ENCODE measurements at regions not wholly inside any gene's neighbourhood (a gene's known extent, or its start where the extent isn't known, plus 50 kb on each side); places are given as distances from the start of the nearest gene placed in this dataset.
"Not testable (repeated sequence)": the region's sequence is repeated elsewhere in the genome, so short reads cannot be mapped to it uniquely, and the experiment has no call there.

- no peak overlapping the region for H3K4me3 ChIP-seq (ENCODE audit: insufficient read depth, low read depth, low read length, poor library complexity, severe bottlenecking)
- H3K9me3 ChIP-seq (ENCODE audit: control insufficient read depth, low read length) = no peaks in the 10 kb centered on the region
- H3K4me1 ChIP-seq (ENCODE audit: control insufficient read depth, insufficient read depth, low read length, poor library complexity, severe bottlenecking) = no peaks in the 10 kb centered on the region
- H3K27me3 ChIP-seq (replicated peaks; ENCODE audit: control insufficient read depth, insufficient read depth, low read length, poor library complexity, severe bottlenecking) = no peaks in the 10 kb centered on the region
- H3K27ac ChIP-seq (ENCODE audit: insufficient read depth, low read length, poor library complexity, severe bottlenecking) = no peak overlapping the region
- no peak for DNase-seq
- no peaks in the 10 kb centered on the region for H3K36me3 ChIP-seq (ENCODE audit: control insufficient read depth, insufficient read depth, low read length)
These were observed 245.3 kb downstream of the PARN start for GRCh38 chr16:14384745-14385144.

DNA sequence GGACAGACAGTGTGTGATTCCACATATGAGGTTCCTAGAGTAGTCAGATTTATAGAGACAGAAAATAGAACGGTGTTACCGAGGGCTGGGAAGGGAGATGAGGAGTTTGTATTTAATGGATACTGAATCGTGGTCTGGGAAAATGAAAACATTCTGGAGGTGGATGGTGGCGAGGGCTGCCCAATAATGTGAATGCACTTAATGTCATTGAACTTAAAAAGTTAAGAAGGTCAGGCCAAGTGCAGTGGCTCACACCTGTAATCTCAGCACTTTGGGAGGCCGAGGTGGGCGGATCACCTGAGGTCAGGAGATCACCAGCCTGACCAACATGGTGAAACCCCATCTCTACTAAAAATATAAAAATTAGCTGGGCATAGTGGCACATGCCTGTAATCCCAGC, 246.2 kb downstream of the PARN start:
- DNase-seq; H3K4me3 ChIP-seq (ENCODE audit: insufficient read depth, low read depth, low read length, poor library complexity, severe bottlenecking); H3K27ac ChIP-seq (ENCODE audit: insufficient read depth, low read length, poor library complexity, severe bottlenecking); H3K4me1 ChIP-seq (ENCODE audit: control insufficient read depth, insufficient read depth, low read length, poor library complexity, severe bottlenecking); H3K27me3 ChIP-seq (replicated peaks; ENCODE audit: control insufficient read depth, insufficient read depth, low read length, poor library complexity, severe bottlenecking); H3K9me3 ChIP-seq (ENCODE audit: control insufficient read depth, low read length); H3K36me3 ChIP-seq (ENCODE audit: control insufficient read depth, insufficient read depth, low read length): not testable (repeated sequence)

DNA sequence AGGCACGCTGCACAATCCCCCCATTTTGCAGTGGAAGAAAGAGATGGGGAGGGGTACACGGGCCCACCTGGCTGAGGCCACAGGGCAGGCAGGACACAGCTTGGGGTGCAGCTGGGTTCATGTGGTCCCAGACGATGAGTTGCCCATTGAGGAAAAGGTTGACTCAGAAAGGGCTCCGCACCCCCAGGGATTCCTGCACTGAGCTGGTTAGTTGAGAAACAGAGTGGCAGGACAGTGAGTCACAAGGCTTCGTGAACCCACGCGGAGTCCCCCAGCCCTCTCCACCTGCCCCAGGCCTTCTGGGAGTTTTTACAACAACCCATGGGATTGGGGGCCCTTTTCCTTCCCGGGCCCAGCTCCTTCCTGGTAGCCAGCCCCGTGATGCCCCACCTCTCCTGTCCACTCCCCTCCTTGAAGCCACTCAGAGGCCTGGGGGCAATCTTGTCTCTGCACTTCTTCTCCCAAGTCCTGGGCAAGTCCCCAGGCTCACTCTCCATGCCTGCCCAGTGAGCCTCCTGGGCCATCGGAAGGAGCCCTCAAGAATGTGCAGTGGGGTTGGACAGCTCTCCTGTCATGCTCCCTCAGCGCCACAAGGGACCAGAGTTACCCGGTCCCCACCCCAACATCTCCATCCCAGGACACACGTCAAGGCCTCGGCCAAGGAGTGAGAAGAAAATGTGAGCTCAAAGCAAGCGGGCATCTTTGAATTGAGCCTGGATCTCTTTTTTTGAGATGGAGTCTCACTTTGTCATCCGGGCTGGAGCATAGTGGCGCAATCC, 251.2 kb downstream of the PARN start:
- H3K4me3 ChIP-seq (ENCODE audit: insufficient read depth, low read depth, low read length, poor library complexity, severe bottlenecking) = no peak overlapping the region
- H3K36me3 ChIP-seq (ENCODE audit: control insufficient read depth, insufficient read depth, low read length) = no peaks in the 10 kb centered on the region
- H3K9me3 ChIP-seq (ENCODE audit: control insufficient read depth, low read length) = no peaks in the 10 kb centered on the region
- DNase-seq = no peak
- H3K27ac ChIP-seq (ENCODE audit: insufficient read depth, low read length, poor library complexity, severe bottlenecking) = no peak overlapping the region
- H3K27me3 ChIP-seq (replicated peaks; ENCODE audit: control insufficient read depth, insufficient read depth, low read length, poor library complexity, severe bottlenecking) = no peaks in the 10 kb centered on the region
- H3K4me1 ChIP-seq (ENCODE audit: control insufficient read depth, insufficient read depth, low read length, poor library complexity, severe bottlenecking) = no peaks in the 10 kb centered on the region

GRCh38 chr16:14378131-14378551, 251.9 kb downstream of the PARN start:
- H3K4me3 ChIP-seq (ENCODE audit: insufficient read depth, low read depth, low read length, poor library complexity, severe bottlenecking) = no peak overlapping the region
- DNase-seq = no peak

DNA sequence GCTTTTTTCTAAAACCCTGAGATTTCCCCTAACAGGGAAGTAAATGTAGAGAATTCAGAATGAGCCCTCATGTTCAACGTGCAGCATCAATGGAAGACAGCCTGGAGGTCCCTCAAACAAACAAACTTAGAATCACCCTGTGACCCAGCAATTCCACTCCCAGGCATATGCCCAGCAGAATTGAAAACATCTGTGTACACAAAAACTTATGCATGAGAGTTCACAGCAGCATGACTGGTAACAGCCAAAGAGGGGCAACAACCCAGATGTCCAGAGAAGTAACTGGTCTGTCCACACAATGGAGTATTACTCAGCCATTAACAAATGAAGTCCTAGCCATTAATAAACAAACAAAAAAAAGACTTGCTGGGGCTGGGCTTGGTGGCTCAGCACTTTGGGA, 252.7 kb downstream of the PARN start:
- no peak for DNase-seq
- H3K27me3 ChIP-seq (replicated peaks; ENCODE audit: control insufficient read depth, insufficient read depth, low read length, poor library complexity, severe bottlenecking) = no peaks in the 10 kb centered on the region
- H3K9me3 ChIP-seq (ENCODE audit: control insufficient read depth, low read length) = no peaks in the 10 kb centered on the region
- no peaks in the 10 kb centered on the region for H3K4me1 ChIP-seq (ENCODE audit: control insufficient read depth, insufficient read depth, low read length, poor library complexity, severe bottlenecking)
- H3K36me3 ChIP-seq (ENCODE audit: control insufficient read depth, insufficient read depth, low read length) = no peaks in the 10 kb centered on the region
- H3K27ac ChIP-seq (ENCODE audit: insufficient read depth, low read length, poor library complexity, severe bottlenecking) = no peak overlapping the region
- no peak overlapping the region for H3K4me3 ChIP-seq (ENCODE audit: insufficient read depth, low read depth, low read length, poor library complexity, severe bottlenecking)

More at GRCh38 chr16:14378131-14378551, 251.9 kb downstream of the PARN start:
- Histone ChIP-seq H3K4me1 (ENCODE audit: control insufficient read depth, insufficient read depth, low read length, poor library complexity, severe bottlenecking) (no peaks in the 10 kb centered on the region), H3K27ac (ENCODE audit: insufficient read depth, low read length, poor library complexity, severe bottlenecking) (no peak overlapping the region), H3K36me3 (ENCODE audit: control insufficient read depth, insufficient read depth, low read length) (no peaks in the 10 kb centered on the region), H3K9me3 (ENCODE audit: control insufficient read depth, low read length) (no peaks in the 10 kb centered on the region), H3K27me3 (replicated peaks; ENCODE audit: control insufficient read depth, insufficient read depth, low read length, poor library complexity, severe bottlenecking) (no peaks in the 10 kb centered on the region)

DNA sequence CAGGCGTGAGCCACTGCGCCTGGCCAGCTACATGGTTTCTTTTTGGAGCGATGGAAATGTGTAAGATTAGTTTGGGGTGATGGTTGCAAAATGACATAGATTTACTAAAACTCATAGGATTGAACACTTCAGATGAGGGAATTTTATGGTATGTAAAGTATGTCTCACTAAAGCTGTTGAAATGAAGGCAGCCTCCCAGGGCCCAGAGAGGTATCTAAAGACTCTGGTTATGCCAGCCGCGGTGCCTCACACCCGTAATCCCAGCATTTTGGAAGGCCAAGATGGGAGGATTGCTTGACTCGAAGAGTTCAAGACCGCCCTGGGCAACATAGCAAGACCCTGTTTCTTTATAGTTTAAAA, 254.9 kb downstream of the PARN start:
- no peak for DNase-seq
- no peaks in the 10 kb centered on the region for H3K4me1 ChIP-seq (ENCODE audit: control insufficient read depth, insufficient read depth, low read length, poor library complexity, severe bottlenecking)
- no peaks in the 10 kb centered on the region for H3K36me3 ChIP-seq (ENCODE audit: control insufficient read depth, insufficient read depth, low read length)
- no peak overlapping the region for H3K4me3 ChIP-seq (ENCODE audit: insufficient read depth, low read depth, low read length, poor library complexity, severe bottlenecking)
- no peak overlapping the region for H3K27ac ChIP-seq (ENCODE audit: insufficient read depth, low read length, poor library complexity, severe bottlenecking)
- no peaks in the 10 kb centered on the region for H3K27me3 ChIP-seq (replicated peaks; ENCODE audit: control insufficient read depth, insufficient read depth, low read length, poor library complexity, severe bottlenecking)
- H3K9me3 ChIP-seq (ENCODE audit: control insufficient read depth, low read length) = no peaks in the 10 kb centered on the region

- no peak for DNase-seq
- no peaks in the 10 kb centered on the region for H3K4me1 ChIP-seq (ENCODE audit: control insufficient read depth, insufficient read depth, low read length, poor library complexity, severe bottlenecking)
- no peaks in the 10 kb centered on the region for H3K27me3 ChIP-seq (replicated peaks; ENCODE audit: control insufficient read depth, insufficient read depth, low read length, poor library complexity, severe bottlenecking)
These were observed 255.5 kb downstream of the PARN start for GRCh38 chr16:14374451-14375131.

DNA sequence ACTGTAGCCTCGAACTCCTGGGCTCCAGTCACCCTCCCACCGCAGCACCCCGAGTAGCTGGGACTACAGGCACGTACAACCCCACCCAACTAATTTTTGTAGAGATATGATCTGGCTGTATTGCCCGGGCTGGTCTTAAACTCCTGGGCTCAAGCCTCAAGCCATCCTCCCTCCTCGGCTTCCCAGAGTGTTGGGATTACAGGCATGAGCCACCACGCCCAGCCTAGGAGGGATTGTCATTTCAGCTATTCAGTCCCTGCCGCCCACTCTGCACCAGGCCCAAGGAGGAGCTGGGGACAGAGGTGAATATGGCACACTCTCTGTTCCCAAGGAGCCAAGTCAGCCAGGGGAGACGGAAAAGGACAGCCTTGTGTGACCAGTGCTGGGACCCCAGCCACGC, 256.2 kb downstream of the PARN start:
- no peak overlapping the region for H3K27ac ChIP-seq (ENCODE audit: insufficient read depth, low read length, poor library complexity, severe bottlenecking)
- H3K36me3 ChIP-seq (ENCODE audit: control insufficient read depth, insufficient read depth, low read length) = no peaks in the 10 kb centered on the region
- no peaks in the 10 kb centered on the region for H3K9me3 ChIP-seq (ENCODE audit: control insufficient read depth, low read length)
- no peaks in the 10 kb centered on the region for H3K4me1 ChIP-seq (ENCODE audit: control insufficient read depth, insufficient read depth, low read length, poor library complexity, severe bottlenecking)
- H3K27me3 ChIP-seq (replicated peaks; ENCODE audit: control insufficient read depth, insufficient read depth, low read length, poor library complexity, severe bottlenecking) = no peaks in the 10 kb centered on the region
- no peak overlapping the region for H3K4me3 ChIP-seq (ENCODE audit: insufficient read depth, low read depth, low read length, poor library complexity, severe bottlenecking)
- DNase-seq = no peak

More at GRCh38 chr16:14374451-14375131, 255.5 kb downstream of the PARN start:
- Histone ChIP-seq H3K9me3 (ENCODE audit: control insufficient read depth, low read length) (no peaks in the 10 kb centered on the region), H3K36me3 (ENCODE audit: control insufficient read depth, insufficient read depth, low read length) (no peaks in the 10 kb centered on the region), H3K4me3 (ENCODE audit: insufficient read depth, low read depth, low read length, poor library complexity, severe bottlenecking) (no peak overlapping the region), H3K27ac (ENCODE audit: insufficient read depth, low read length, poor library complexity, severe bottlenecking) (no peak overlapping the region)

DNA sequence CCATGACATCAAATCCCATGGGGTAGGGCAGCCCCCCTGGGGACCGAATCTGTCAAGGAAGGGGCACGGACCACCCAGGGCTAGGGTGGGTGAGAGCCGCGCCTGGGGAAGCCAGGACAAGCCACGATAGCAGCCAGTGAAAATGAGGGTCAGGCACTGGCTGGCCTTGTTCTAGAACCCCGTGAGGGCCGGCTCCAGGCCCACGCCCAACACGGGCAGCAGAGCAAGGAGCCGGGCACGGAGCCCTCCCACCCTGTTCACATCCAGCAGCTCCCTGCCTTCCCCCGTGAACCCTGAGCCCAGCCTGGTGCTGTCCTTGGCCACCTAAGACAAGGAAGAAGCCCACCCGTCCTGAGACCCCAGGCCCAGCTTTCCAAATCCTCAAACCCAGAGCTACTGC, 256.7 kb downstream of the PARN start:
- H3K27me3 ChIP-seq (replicated peaks; ENCODE audit: control insufficient read depth, insufficient read depth, low read length, poor library complexity, severe bottlenecking) = no peaks in the 10 kb centered on the region
- no peak overlapping the region for H3K27ac ChIP-seq (ENCODE audit: insufficient read depth, low read length, poor library complexity, severe bottlenecking)
- no peaks in the 10 kb centered on the region for H3K36me3 ChIP-seq (ENCODE audit: control insufficient read depth, insufficient read depth, low read length)
- no peaks in the 10 kb centered on the region for H3K4me1 ChIP-seq (ENCODE audit: control insufficient read depth, insufficient read depth, low read length, poor library complexity, severe bottlenecking)
- no peaks in the 10 kb centered on the region for H3K9me3 ChIP-seq (ENCODE audit: control insufficient read depth, low read length)
- no peak overlapping the region for H3K4me3 ChIP-seq (ENCODE audit: insufficient read depth, low read depth, low read length, poor library complexity, severe bottlenecking)
- DNase-seq = no peak

DNA sequence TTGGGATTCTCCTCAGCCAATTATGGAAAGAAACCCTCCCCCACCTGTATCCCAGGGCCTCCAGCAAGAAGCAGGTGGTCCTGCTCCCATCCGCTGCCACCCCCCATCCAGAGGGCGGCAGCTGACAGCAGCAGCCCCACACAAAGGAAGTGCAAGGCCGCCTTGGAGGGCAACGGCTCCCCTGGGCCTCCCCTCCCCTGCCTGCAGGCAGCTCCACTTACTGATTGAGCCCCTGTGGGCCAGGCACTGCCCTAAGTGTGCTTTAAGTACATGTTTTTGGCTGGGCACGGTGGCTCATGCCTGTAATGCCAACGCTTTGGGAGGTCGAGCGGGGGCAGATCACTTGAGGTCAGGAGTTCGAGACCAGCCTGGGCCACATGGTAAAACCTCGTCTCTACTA, 257.6 kb downstream of the PARN start:
- Histone ChIP-seq H3K36me3 (ENCODE audit: control insufficient read depth, insufficient read depth, low read length) (no peaks in the 10 kb centered on the region), H3K9me3 (ENCODE audit: control insufficient read depth, low read length) (no peaks in the 10 kb centered on the region), H3K27ac (ENCODE audit: insufficient read depth, low read length, poor library complexity, severe bottlenecking) (no peak overlapping the region), H3K4me1 (ENCODE audit: control insufficient read depth, insufficient read depth, low read length, poor library complexity, severe bottlenecking) (no peaks in the 10 kb centered on the region), H3K27me3 (replicated peaks; ENCODE audit: control insufficient read depth, insufficient read depth, low read length, poor library complexity, severe bottlenecking) (no peaks in the 10 kb centered on the region), H3K4me3 (ENCODE audit: insufficient read depth, low read depth, low read length, poor library complexity, severe bottlenecking) (no peak overlapping the region)
- DNase-seq = no peak

Measured in effector memory CD4-positive, alpha-beta T cell (primary cell).